A549 (cell line): ENCODE measurements at regions not wholly inside any gene's neighbourhood (a gene's known extent, or its start where the extent isn't known, plus 50 kb on each side); places are given as distances from the start of the nearest gene placed in this dataset.

Source experiments
- small RNA-seq, 6 experiments: library from RNA; depleted of rRNA; stranded (forward); fragments of <200 nt; gene quantifications; one replicate each; pipeline ENCODE3, GENCODE V24; 2012

Small RNA genes in the stretch of these regions (small RNA-seq; reads per million reads assigned to genes)
- 0 reads per million in 6 experiments for gene RN7SKP164
